HFF-Myc (cell line): ENCODE measurements at regions not wholly inside any gene's neighbourhood (a gene's known extent, or its start where the extent isn't known, plus 50 kb on each side); places are given as distances from the start of the nearest gene placed in this dataset.

Source experiments
- DNase-seq: peaks from one replicate; pipeline ENCODE4 v3.0.0-alpha.2; 2011; ENCODE audit warnings: low read depth; ENCODE audit errors: extremely low read depth
- H3K4me3 ChIP-seq: replicated peaks from 2 replicates; pipeline ENCODE4 v1.5.1; 2011; ENCODE audit warnings: low read depth, mild to moderate bottlenecking, control low read depth, low read length
- CTCF ChIP-seq: IDR thresholded peaks from 2 replicates; pipeline ENCODE4 v1.5.1; 2012; ENCODE audit warnings: mild to moderate bottlenecking, low read depth, low read length, control low read depth; ENCODE audit errors: missing control alignments

GRCh38 chr4:138297743-138298405 is 55.7 kb upstream of the SLC7A11 start:
- H3K4me3 ChIP-seq: no peak overlapping the region
- DNase-seq: no peak
- TF ChIP-seq CTCF: no peak

GRCh38 chr4:138292321-138292720 is 50.2 kb upstream of the SLC7A11 start:
- TF ChIP-seq CTCF: no peak
- H3K4me3 ChIP-seq: no peak overlapping the region
- DNase-seq: no peak
